ENCODE measurements at regions not wholly inside any gene's neighbourhood (a gene's known extent, or its start where the extent isn't known, plus 50 kb on each side); places are given as distances from the start of the nearest gene placed in this dataset.

- TF ChIP-seq CTCF (conservative IDR thresholded peaks at IDR 0.05; ENCODE audit: low read depth, low read length), result no peak
- no peak overlapping the region for H3K4me3 ChIP-seq (ENCODE audit: low read length)
- DNase-seq (ENCODE audit: low read depth), result no peak
These were observed 713.4 kb upstream of the PTPRD start for GRCh38 chr9:11326231-11326630.

DNA sequence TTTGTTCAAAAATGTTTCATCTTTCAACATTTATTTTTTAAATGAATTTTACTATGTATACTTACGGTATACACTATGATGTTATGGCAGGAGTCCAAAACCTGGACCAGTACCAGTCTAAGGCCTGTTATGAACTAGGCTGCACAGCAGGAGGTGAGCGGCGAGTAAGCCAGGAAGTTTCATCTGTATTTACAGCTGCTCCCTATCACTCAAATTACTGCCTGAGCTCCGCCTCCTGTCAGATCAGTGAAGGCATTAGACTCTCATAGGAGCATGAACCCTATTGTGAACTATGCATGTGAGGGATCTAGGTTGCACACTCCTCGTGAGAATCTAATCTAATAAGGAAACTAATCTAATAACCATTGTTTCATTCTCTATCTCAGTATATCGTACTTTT lies 715.5 kb upstream of the PTPRD start:
- TF ChIP-seq CTCF (conservative IDR thresholded peaks at IDR 0.05; ENCODE audit: low read depth, low read length), result no peak
- DNase-seq (ENCODE audit: low read depth), result no peak

DNA sequence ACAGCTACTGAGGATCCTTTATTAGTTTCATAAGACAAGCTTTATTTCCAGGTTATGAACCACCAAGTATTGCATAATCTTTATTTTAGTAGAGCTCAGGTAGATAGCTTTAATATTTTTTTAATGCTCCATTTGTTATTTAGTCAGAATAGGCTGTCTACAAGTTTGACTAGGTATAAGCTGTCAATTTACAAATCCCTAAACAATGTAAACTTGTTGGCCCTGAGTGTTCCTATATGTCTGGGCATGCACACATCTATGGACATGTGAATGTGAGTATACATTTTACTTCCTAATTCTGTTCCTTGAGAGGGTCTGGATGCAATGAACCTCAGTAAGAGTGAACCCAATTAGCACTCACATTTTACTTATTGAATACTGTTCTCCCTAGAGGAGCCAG lies 722.2 kb upstream of the PTPRD start:
- DNase-seq (ENCODE audit: low read depth), result no peak
- TF ChIP-seq CTCF (conservative IDR thresholded peaks at IDR 0.05; ENCODE audit: low read depth, low read length), result no peak
- no peak overlapping the region for H3K4me3 ChIP-seq (ENCODE audit: low read length)

More for the DNA sequence above, 715.5 kb upstream of the PTPRD start:
- no peak overlapping the region for H3K4me3 ChIP-seq (ENCODE audit: low read length)

DNA sequence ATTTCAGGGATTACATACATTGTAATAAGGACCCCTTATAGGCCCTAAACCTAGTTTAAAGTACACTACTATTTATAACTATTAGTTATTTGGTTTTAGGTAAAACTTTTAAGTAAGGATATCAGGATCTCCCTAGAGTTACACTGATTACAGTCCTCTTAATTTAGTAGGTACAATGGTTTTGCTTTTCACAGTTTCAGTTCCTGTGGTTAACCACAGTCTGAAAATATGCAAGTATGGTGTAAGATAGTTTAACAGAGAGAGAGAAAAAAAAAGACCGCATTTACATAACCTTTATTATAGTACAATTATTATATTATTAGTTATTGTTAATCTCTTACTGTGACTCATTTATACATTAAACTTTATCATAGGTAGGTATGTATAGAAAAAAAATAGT lies 725.3 kb upstream of the PTPRD start:
- no peak overlapping the region for H3K4me3 ChIP-seq (ENCODE audit: low read length)
- no peak for DNase-seq (ENCODE audit: low read depth)
- TF ChIP-seq CTCF (conservative IDR thresholded peaks at IDR 0.05; ENCODE audit: low read depth, low read length), result no peak

DNA sequence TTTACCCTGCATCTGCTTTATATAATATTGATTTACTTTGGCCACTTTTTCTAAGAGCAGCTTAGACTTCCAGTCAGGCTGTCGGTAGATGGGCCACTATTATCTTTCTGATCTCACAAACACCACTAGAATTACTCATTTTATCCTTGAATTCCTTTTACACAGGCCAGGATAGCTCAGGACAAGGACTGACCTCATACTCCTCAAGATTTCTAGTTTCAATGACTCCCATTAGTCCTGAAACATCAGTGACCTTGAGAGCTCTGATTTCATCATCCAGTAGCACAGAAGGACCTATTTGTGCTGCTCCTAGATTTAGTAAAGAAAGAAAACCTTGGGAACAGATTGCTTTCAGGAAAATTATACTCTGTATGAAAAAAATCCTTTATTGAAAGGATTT lies 727.9 kb upstream of the PTPRD start:
- no peak for TF ChIP-seq CTCF (conservative IDR thresholded peaks at IDR 0.05; ENCODE audit: low read depth, low read length)
- no peak overlapping the region for H3K4me3 ChIP-seq (ENCODE audit: low read length)
- DNase-seq (ENCODE audit: low read depth), result no peak

GRCh38 chr9:11347437-11347836 lies 734.6 kb upstream of the PTPRD start:
- DNase-seq (ENCODE audit: low read depth), result no peak
- no peak overlapping the region for H3K4me3 ChIP-seq (ENCODE audit: low read length)
- TF ChIP-seq CTCF (conservative IDR thresholded peaks at IDR 0.05; ENCODE audit: low read depth, low read length), result no peak

DNA sequence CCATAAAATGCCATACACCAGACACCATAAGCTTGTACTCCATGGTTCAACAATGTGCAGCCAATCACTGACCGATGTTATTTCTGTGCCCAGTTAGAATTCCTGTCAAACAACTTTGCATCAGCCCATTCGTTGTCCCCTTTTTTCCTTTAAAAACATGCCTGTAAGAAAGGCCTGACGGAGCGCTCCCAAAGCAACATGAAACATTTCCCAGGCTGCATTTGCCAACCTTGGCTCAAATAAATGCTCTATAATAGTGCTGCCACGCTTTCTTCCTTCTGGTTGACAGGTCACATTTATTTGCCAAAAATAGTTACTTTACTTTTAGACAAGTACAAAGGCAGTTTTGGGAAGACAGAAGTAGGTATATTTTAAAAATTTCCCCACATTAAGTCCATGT lies 735.6 kb upstream of the PTPRD start:
- no peak overlapping the region for H3K4me3 ChIP-seq (ENCODE audit: low read length)
- no peak for DNase-seq (ENCODE audit: low read depth)
- no peak for TF ChIP-seq CTCF (conservative IDR thresholded peaks at IDR 0.05; ENCODE audit: low read depth, low read length)

All from retinal pigment epithelial cell (primary cell).